ENCODE measurements at regions not wholly inside any gene's neighbourhood (a gene's known extent, or its start where the extent isn't known, plus 50 kb on each side); places are given as distances from the start of the nearest gene placed in this dataset.

GRCh38 chr12:67161322-67161918 lies 107.7 kb upstream of the CAND1 start:
- no peaks in the 10 kb centered on the region for H3K79me2 ChIP-seq (ENCODE audit: insufficient read depth, low read length)
- no peak overlapping the region for H3K4me3 ChIP-seq (replicated peaks in 1 of 3; ENCODE audit: insufficient read depth in 1 of 3, low read depth in 2 of 3, low read length in 3 of 3)
- ATAC-seq (peak; percentile 81), FAIRE-seq (peak; percentile 56), DNase-seq (ENCODE audit: low spot score) (peak; percentile 18)
- POLR2A ChIA-PET = no interaction called here
- no peak overlapping the region for H3K4me2 ChIP-seq (ENCODE audit: low read depth, low read length)
- in situ Hi-C loops (cut with HindIII; ENCODE audit: extremely low pct_ligation_motif_present, low pct_unique_long_range_greater_than_20kb) = no loop called here
- H3K9me3 ChIP-seq (ENCODE audit: low read length) = no peaks in the 10 kb centered on the region
- CTCF ChIA-PET (ENCODE audit: low intra/inter-chr PET ratio, low total read pairs) = no interaction called here
- H3K36me3 ChIP-seq (replicated peaks in 1 of 2; ENCODE audit: control insufficient read depth in 1 of 2, insufficient read depth in 2 of 2, low read length in 2 of 2) = no peaks in the 10 kb centered on the region
- no peaks in the 10 kb centered on the region; a peak in 1 of 5 replicates for H3K27me3 ChIP-seq (ENCODE audit: control insufficient read depth in 1 of 2, insufficient read depth in 2 of 2, low read length in 2 of 2)
- WGBS (ENCODE audit: low lambda C conversion rate) = 32% methylated on average over 6 of the region's 6 CpGs
- H3K27ac ChIP-seq (ENCODE audit: extremely low read length, insufficient read depth, low read length) = no peak overlapping the region
- no TSS peak for BruUV-seq (replicated peaks)
- no peaks in the 10 kb centered on the region for H3K4me1 ChIP-seq (ENCODE audit: insufficient read depth, low read length)
- H2AFZ ChIP-seq (ENCODE audit: low read length) = no peak overlapping the region
- intact Hi-C loops (cut with micrococcal nuclease; ENCODE audit: unreplicated experiment) = loop anchor here (1.0 to 2.0 kb wide), 2 partner anchors 59 to 781 kb away; no protein-coding TSS in a partner anchor
- no peaks in the 10 kb centered on the region for H4K20me1 ChIP-seq (ENCODE audit: insufficient read depth, low read length)
- H3K9ac ChIP-seq (ENCODE audit: insufficient read depth, low read depth, low read length) = no peak overlapping the region
- TF ChIP-seq CTCF (CRISPR knock-in tag; IDR thresholded peaks at IDR 0.05) (peak; percentile 60), STAG1 (CRISPR knock-in tag; IDR thresholded peaks at IDR 0.05) (peak; percentile 56), HNF4G (IDR thresholded peaks at IDR 0.05; ENCODE audit: borderline replicate concordance, low read depth, low read length) (no peak), HNF4G (CRISPR knock-in tag; IDR thresholded peaks at IDR 0.05; ENCODE audit: borderline replicate concordance, low read depth) (no peak), KMT2A (CRISPR knock-in tag; IDR thresholded peaks at IDR 0.05) (no peak), SMC3 (IDR thresholded peaks at IDR 0.05; ENCODE audit: low read length) (peak; percentile 34; the same call in 1 of the 2 replicates)

DNA sequence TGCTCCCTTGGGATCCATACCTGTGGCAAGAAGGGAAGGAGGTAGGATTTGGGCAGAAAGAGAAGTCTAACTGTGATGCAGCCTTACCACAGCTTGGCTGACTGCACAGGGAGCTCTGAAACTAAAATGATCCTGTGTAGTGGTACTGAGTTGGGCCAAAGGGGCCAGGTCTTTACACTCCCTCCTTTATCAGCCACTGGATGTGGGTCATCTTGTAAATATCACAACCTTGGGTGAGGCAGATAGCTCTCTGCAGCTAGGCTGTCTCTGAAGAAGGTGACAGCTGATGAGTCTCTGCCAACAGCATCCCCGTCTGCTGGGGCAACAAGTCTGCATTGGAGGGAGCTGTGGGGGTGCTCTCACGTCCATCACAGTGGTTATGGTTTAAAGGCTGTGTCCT lies 95.9 kb upstream of the CAND1 start:
- ATAC-seq = no peak
- ChIA-PET POLR2A (no interaction called here), CTCF (ENCODE audit: low intra/inter-chr PET ratio, low total read pairs) (no interaction called here)
- DNase-seq (ENCODE audit: low spot score) = no peak
- no peak overlapping the region for H2AFZ ChIP-seq (ENCODE audit: low read length)
- FAIRE-seq = no peak
- 0% methylated on average over 2 of the region's 2 CpGs for WGBS (ENCODE audit: low lambda C conversion rate)
- no peak overlapping the region for H3K9ac ChIP-seq (ENCODE audit: insufficient read depth, low read depth, low read length)
- H3K36me3 ChIP-seq (replicated peaks in 1 of 2; ENCODE audit: control insufficient read depth in 1 of 2, insufficient read depth in 2 of 2, low read length in 2 of 2) = no peaks in the 10 kb centered on the region
- BruUV-seq (replicated peaks) = no TSS peak
- H3K4me2 ChIP-seq (ENCODE audit: low read depth, low read length) = no peak overlapping the region
- H3K27me3 ChIP-seq (ENCODE audit: control insufficient read depth in 1 of 2, insufficient read depth in 2 of 2, low read length in 2 of 2) = no peaks in the 10 kb centered on the region
- no peak overlapping the region for H3K27ac ChIP-seq (ENCODE audit: extremely low read length, insufficient read depth, low read length)
- no peaks in the 10 kb centered on the region for H3K9me3 ChIP-seq (ENCODE audit: low read length)
- H3K4me1 ChIP-seq (ENCODE audit: insufficient read depth, low read length) = no peaks in the 10 kb centered on the region
- in situ Hi-C loops (cut with HindIII; ENCODE audit: extremely low pct_ligation_motif_present, low pct_unique_long_range_greater_than_20kb) (no loop called here), intact Hi-C loops (cut with micrococcal nuclease; ENCODE audit: unreplicated experiment) (no loop called here)
- no peak overlapping the region for H3K4me3 ChIP-seq (replicated peaks in 1 of 3; ENCODE audit: insufficient read depth in 1 of 3, low read depth in 2 of 3, low read length in 3 of 3)
- H4K20me1 ChIP-seq (ENCODE audit: insufficient read depth, low read length) = no peaks in the 10 kb centered on the region
- H3K79me2 ChIP-seq (ENCODE audit: insufficient read depth, low read length) = no peaks in the 10 kb centered on the region
- TF ChIP-seq, protein P1, sequence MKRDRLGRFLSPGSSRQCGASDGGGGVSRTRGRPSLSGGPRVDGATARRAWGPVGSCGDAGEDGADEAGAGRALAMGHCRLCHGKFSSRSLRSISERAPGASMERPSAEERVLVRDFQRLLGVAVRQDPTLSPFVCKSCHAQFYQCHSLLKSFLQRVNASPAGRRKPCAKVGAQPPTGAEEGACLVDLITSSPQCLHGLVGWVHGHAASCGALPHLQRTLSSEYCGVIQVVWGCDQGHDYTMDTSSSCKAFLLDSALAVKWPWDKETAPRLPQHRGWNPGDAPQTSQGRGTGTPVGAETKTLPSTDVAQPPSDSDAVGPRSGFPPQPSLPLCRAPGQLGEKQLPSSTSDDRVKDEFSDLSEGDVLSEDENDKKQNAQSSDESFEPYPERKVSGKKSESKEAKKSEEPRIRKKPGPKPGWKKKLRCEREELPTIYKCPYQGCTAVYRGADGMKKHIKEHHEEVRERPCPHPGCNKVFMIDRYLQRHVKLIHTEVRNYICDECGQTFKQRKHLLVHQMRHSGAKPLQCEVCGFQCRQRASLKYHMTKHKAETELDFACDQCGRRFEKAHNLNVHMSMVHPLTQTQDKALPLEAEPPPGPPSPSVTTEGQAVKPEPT (CRISPR knock-in tag; IDR thresholded peaks at IDR 0.05; ENCODE audit: low read depth) = no peak
- TF ChIP-seq, protein P2, sequence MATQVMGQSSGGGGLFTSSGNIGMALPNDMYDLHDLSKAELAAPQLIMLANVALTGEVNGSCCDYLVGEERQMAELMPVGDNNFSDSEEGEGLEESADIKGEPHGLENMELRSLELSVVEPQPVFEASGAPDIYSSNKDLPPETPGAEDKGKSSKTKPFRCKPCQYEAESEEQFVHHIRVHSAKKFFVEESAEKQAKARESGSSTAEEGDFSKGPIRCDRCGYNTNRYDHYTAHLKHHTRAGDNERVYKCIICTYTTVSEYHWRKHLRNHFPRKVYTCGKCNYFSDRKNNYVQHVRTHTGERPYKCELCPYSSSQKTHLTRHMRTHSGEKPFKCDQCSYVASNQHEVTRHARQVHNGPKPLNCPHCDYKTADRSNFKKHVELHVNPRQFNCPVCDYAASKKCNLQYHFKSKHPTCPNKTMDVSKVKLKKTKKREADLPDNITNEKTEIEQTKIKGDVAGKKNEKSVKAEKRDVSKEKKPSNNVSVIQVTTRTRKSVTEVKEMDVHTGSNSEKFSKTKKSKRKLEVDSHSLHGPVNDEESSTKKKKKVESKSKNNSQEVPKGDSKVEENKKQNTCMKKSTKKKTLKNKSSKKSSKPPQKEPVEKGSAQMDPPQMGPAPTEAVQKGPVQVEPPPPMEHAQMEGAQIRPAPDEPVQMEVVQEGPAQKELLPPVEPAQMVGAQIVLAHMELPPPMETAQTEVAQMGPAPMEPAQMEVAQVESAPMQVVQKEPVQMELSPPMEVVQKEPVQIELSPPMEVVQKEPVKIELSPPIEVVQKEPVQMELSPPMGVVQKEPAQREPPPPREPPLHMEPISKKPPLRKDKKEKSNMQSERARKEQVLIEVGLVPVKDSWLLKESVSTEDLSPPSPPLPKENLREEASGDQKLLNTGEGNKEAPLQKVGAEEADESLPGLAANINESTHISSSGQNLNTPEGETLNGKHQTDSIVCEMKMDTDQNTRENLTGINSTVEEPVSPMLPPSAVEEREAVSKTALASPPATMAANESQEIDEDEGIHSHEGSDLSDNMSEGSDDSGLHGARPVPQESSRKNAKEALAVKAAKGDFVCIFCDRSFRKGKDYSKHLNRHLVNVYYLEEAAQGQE (IDR thresholded peaks at IDR 0.05; ENCODE audit: borderline replicate concordance in 1 of 2, low read depth in 1 of 2, low read length in 2 of 2) = no peak
- TF ChIP-seq ZNF790 (CRISPR knock-in tag; IDR thresholded peaks at IDR 0.05; ENCODE audit: borderline replicate concordance) (no peak), ZFP37 (CRISPR knock-in tag; IDR thresholded peaks at IDR 0.05; ENCODE audit: borderline replicate concordance) (no peak), ZNF530 (CRISPR knock-in tag; IDR thresholded peaks at IDR 0.05; ENCODE audit: low read depth) (no peak)

All from HepG2 (cell line).